H9 (cell line): ENCODE measurements at regions not wholly inside any gene's neighbourhood (a gene's known extent, or its start where the extent isn't known, plus 50 kb on each side); places are given as distances from the start of the nearest gene placed in this dataset.

ENCODE experiments used
- DNase-seq: peaks from one replicate; pipeline ENCODE4 v3.0.0-alpha.2; 2017
- H2AFZ ChIP-seq: one replicate; pipeline ENCODE4 v1.6.1; 2013; ENCODE audit warnings: mild to moderate bottlenecking, low read length, control low read depth, moderate library complexity
- H2AK5ac ChIP-seq: 2 replicates; pipeline ENCODE4 v1.6.1; 2013; ENCODE audit warnings: low read length, control low read depth, mixed read lengths; ENCODE audit not compliant: insufficient read length
- H2BK120ac ChIP-seq: one replicate; pipeline ENCODE4 v1.6.1; 2013; ENCODE audit warnings: low read depth, mild to moderate bottlenecking, low read length, control low read depth, inconsistent platforms; ENCODE audit not compliant: poor library complexity, severe bottlenecking
- H2BK12ac ChIP-seq: 2 replicates; pipeline ENCODE4 v1.6.1; 2013; ENCODE audit warnings: low read length, control low read depth, mixed read lengths, low read depth; ENCODE audit not compliant: insufficient read length
- H2BK15ac ChIP-seq: 2 replicates; pipeline ENCODE4 v1.6.1; 2013; ENCODE audit warnings: low read depth, low read length, control low read depth
- H2BK20ac ChIP-seq: one replicate; pipeline ENCODE4 v1.6.1; 2013; ENCODE audit warnings: low read depth, mild to moderate bottlenecking, low read length, control low read depth, inconsistent platforms; ENCODE audit not compliant: poor library complexity, severe bottlenecking
- H2BK5ac ChIP-seq: 2 replicates; pipeline ENCODE4 v1.6.1; 2013; ENCODE audit warnings: low read length, control low read depth, mixed read lengths; ENCODE audit not compliant: insufficient read length
- H3K14ac ChIP-seq: 2 replicates; pipeline ENCODE4 v1.6.1; 2013; ENCODE audit warnings: low read length, control low read depth; ENCODE audit not compliant: insufficient read depth
- H3K18ac ChIP-seq: 2 replicates; pipeline ENCODE4 v1.6.1; 2013; ENCODE audit warnings: low read depth, mild to moderate bottlenecking, mixed read lengths, low read length, control low read depth; ENCODE audit not compliant: insufficient read length
- H3K23ac ChIP-seq: 2 replicates; pipeline ENCODE4 v1.6.1; 2013; ENCODE audit warnings: low read length, control low read depth, mixed read lengths, low read depth; ENCODE audit not compliant: insufficient read length
- H3K23me2 ChIP-seq: 2 replicates; pipeline ENCODE4 v1.6.1; 2013; ENCODE audit warnings: low read depth, mild to moderate bottlenecking, mixed read lengths, low read length, control low read depth; ENCODE audit not compliant: insufficient read length, poor library complexity, severe bottlenecking
- H3K27ac ChIP-seq: 2 replicates; pipeline ENCODE4 v1.5.1; 2013; ENCODE audit warnings: low read length, control low read depth, mixed read lengths, low read depth; ENCODE audit not compliant: insufficient read length
- H3K27me3 ChIP-seq: 2 replicates; pipeline ENCODE4 v1.6.1; 2013; ENCODE audit warnings: low read length, control low read depth, inconsistent platforms; ENCODE audit not compliant: insufficient read depth
- H3K4ac ChIP-seq: 2 replicates; pipeline ENCODE4 v1.6.1; 2013; ENCODE audit warnings: low read depth, mild to moderate bottlenecking, control low read depth, inconsistent platforms, low read length, moderate library complexity
- H3K4me1 ChIP-seq: 2 replicates; pipeline ENCODE4 v1.6.1; 2013; ENCODE audit warnings: low read length, control low read depth, inconsistent platforms; ENCODE audit not compliant: insufficient read depth
- H3K4me2 ChIP-seq: 2 replicates; pipeline ENCODE4 v1.6.1; 2013; ENCODE audit warnings: low read length, control low read depth, mixed read lengths; ENCODE audit not compliant: insufficient read length, insufficient read depth
- H3K56ac ChIP-seq: 2 replicates; pipeline ENCODE4 v1.6.1; 2013; ENCODE audit warnings: low read depth, mild to moderate bottlenecking, mixed read lengths, low read length, control low read depth; ENCODE audit not compliant: insufficient read length
- H3K79me1 ChIP-seq: 2 replicates; pipeline ENCODE4 v1.6.1; 2013; ENCODE audit warnings: low read depth, mild to moderate bottlenecking, moderate library complexity, low read length, control low read depth, inconsistent platforms; ENCODE audit not compliant: insufficient read depth, poor library complexity, severe bottlenecking
- H3K79me2 ChIP-seq: 2 replicates; pipeline ENCODE4 v1.6.1; 2013; ENCODE audit warnings: low read length, control low read depth, inconsistent platforms; ENCODE audit not compliant: insufficient read depth
- H3K9ac ChIP-seq: 2 replicates; pipeline ENCODE4 v1.6.1; 2013; ENCODE audit warnings: low read length, control low read depth, mixed read lengths; ENCODE audit not compliant: insufficient read length; ENCODE audit errors: extremely low read depth
- H3K9me3 ChIP-seq: one replicate; pipeline ENCODE4 v1.6.1; 2013; ENCODE audit warnings: low read depth, low read length, inconsistent platforms; ENCODE audit not compliant: control insufficient read depth
- H3T11ph ChIP-seq: one replicate; pipeline ENCODE4 v1.6.1; 2013; ENCODE audit warnings: mild to moderate bottlenecking, low read length, control low read depth, inconsistent platforms
- H4K20me1 ChIP-seq: one replicate; pipeline ENCODE4 v1.6.1; 2013; ENCODE audit not compliant: control insufficient read depth, insufficient read length, insufficient read depth
- H4K5ac ChIP-seq: 2 replicates; pipeline ENCODE4 v1.6.1; 2013; ENCODE audit warnings: low read depth, mild to moderate bottlenecking, mixed read lengths, low read length, control low read depth; ENCODE audit not compliant: insufficient read length
- H4K8ac ChIP-seq: replicated peaks from 2 replicates; pipeline ENCODE4 v1.6.1; 2013; ENCODE audit warnings: low read length, control low read depth, mixed read lengths, low read depth; ENCODE audit not compliant: insufficient read length
- H4K91ac ChIP-seq: 2 replicates; pipeline ENCODE4 v1.6.1; 2013; ENCODE audit warnings: low read depth, mild to moderate bottlenecking, moderate library complexity, mixed read lengths, low read length, control low read depth; ENCODE audit not compliant: insufficient read length
- H3K27ac Mint-ChIP-seq, 3 experiments: 2 replicates in 2 of 3; 3 replicates in 1 of 3; pipeline ENCODE4 v1.8.0; 2020 to 2021; ENCODE audit warnings: mixed read lengths in 3 of 3, mild to moderate bottlenecking in 1 of 3, moderate library complexity in 1 of 3
- H3K27me3 Mint-ChIP-seq: 2 replicates; pipeline ENCODE4 v1.8.0; 2021; ENCODE audit warnings: low read depth, mild to moderate bottlenecking, moderate library complexity, mixed read lengths
- H3K36me3 Mint-ChIP-seq, 3 experiments: 2 replicates in 2 of 3; 3 replicates in 1 of 3; pipeline ENCODE4 v1.8.0; 2020 to 2021; ENCODE audit warnings: low read depth in 3 of 3, mixed read lengths in 3 of 3; ENCODE audit not compliant: insufficient read depth in 1 of 3
- H3K4me1 Mint-ChIP-seq, 2 experiments: 2 replicates each; pipeline ENCODE4 v1.8.0; 2020; ENCODE audit warnings: mixed read lengths in 2 of 2
- H3K4me3 Mint-ChIP-seq, 2 experiments: 2 replicates in 1 of 2; 3 replicates in 1 of 2; pipeline ENCODE4 v1.8.0; 2020 to 2021; ENCODE audit warnings: mild to moderate bottlenecking in 2 of 2, mixed read lengths in 2 of 2, moderate library complexity in 1 of 2
- H3K9me3 Mint-ChIP-seq, 2 experiments: 2 replicates in 1 of 2; 3 replicates in 1 of 2; pipeline ENCODE4 v1.8.0; 2020; ENCODE audit warnings: mild to moderate bottlenecking in 2 of 2, mixed read lengths in 2 of 2, moderate library complexity in 1 of 2
- CTCF ChIP-seq: fragments of 200-600 bp; sonication (generic); conservative IDR thresholded peaks from 3 replicates; pipeline ENCODE4 v1.8.0; 2021; ENCODE audit warnings: antibody characterized with exemption, mild to moderate bottlenecking
- whole genome bisulfite sequencing: extraction: QIAGEN DNeasy Blood & Tissue Kit; methylation state at CpG from one replicate; pipeline ENCODE4 v1.1.7; 2013; ENCODE audit warnings: missing lambda C conversion rate, low lambda C conversion rate, mixed read lengths; ENCODE audit not compliant: insufficient read length; ENCODE audit errors: extremely low coverage; 5-methylcytosine and 5-hydroxymethylcytosine counted together

GRCh38 chrX:40174854-40175510, 77.2 kb upstream of the BCOR start:
- Histone ChIP-seq H3K27ac (peak overlapping the region; percentile 45), H4K91ac (peak overlapping the region; percentile 29), H3K14ac (peak overlapping the region; percentile 52), H2AFZ (no peak overlapping the region), H2BK120ac (no peak overlapping the region), H3K79me2 (no peaks in the 10 kb centered on the region), H4K20me1 (no peaks in the 10 kb centered on the region), H3K23ac (no peak overlapping the region), H4K8ac (no peak overlapping the region), H3K18ac (peak overlapping the region; percentile 64), H3K9ac (peak overlapping the region; percentile 51), H3K9me3 (no peaks in the 10 kb centered on the region), H4K5ac (no peak overlapping the region), H3K4me2 (peak overlapping the region; percentile 94), H2BK5ac (no peak overlapping the region), H3K79me1 (no peaks in the 10 kb centered on the region), H2BK20ac (no peak overlapping the region), H3K56ac (no peak overlapping the region), H2BK15ac (no peak overlapping the region), H3K27me3 (peaks cover 21% of the 10 kb centered on the region; the same call in 1 of the 2 replicates), H2AK5ac (no peak overlapping the region), H3T11ph (no peak overlapping the region), H3K23me2 (peaks cover 32% of the 10 kb centered on the region), H2BK12ac (peak overlapping the region; percentile 47), H3K4ac (no peak overlapping the region), H3K4me1 (peaks cover 4% of the 10 kb centered on the region)
- H3K9me3 Mint-ChIP-seq = peaks cover 53 to 54% of the 10 kb centered on the region in 2 experiments
- H3K27ac Mint-ChIP-seq = peak overlapping the region in 2 of 3 experiments; percentile 85 to 94; a peak in 4 of 7 replicates
- H3K4me3 Mint-ChIP-seq = peak overlapping the region; percentile 69 to 78
- peak; percentile 75 for DNase-seq
- peaks cover 27 to 36% of the 10 kb centered on the region in 2 experiments for H3K4me1 Mint-ChIP-seq
- TF ChIP-seq CTCF = peak; percentile 21; the same call in 1 of the 3 replicates
- peaks cover 66% of the 10 kb centered on the region for H3K27me3 Mint-ChIP-seq
- WGBS = no CpG with 5 or more reads among the region's 53 CpGs
- peaks cover 4 to 8% (median 6%) of the 10 kb centered on the region in 3 experiments; a peak in 5 of 7 replicates for H3K36me3 Mint-ChIP-seq
